Lower leg skin (tissue), 3 donors: ENCODE measurements at regions not wholly inside any gene's neighbourhood (a gene's known extent, or its start where the extent isn't known, plus 50 kb on each side); places are given as distances from the start of the nearest gene placed in this dataset.

Experiments used
- POLR2A ChIP-seq, 2 donors: fragments of 450-650 bp; IDR thresholded peaks; one replicate each; pipeline ENCODE4 v1.6.1; 2016 to 2017; ENCODE audit warnings: antibody characterized with exemption in 2 of 2, mild to moderate bottlenecking in 1 of 2, moderate library complexity in 1 of 2
- TF ChIP-seq, protein P1 (sequence below), 3 donors: fragments of 450-650 bp; IDR thresholded peaks; one replicate each; pipeline ENCODE4 v1.5.1; 2016; ENCODE audit warnings: antibody characterized with exemption in 3 of 3, mild to moderate bottlenecking in 3 of 3, moderate library complexity in 2 of 3

DNA sequence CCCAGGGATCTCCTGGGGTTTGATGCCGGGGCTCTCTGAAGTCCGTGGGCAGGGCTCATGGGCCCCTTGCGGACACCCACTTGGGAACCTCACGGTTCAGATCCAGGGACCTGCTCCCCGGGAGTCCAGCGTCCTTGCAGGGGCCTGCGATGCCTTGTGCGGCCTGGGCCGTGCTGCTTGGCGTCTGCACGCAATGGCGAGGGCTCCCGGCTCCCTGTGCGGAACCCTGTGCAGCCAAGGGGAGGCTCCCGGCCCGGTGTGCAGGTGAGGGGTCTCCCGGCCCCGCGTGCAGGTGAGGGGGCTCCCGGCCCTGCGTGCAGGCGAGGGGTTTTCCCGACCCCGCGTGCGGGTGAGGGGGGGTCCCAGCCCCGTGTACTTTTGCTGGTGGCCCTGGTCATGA, 146.7 kb downstream of the DNAJB6 start:
- TF ChIP-seq, protein P1, sequence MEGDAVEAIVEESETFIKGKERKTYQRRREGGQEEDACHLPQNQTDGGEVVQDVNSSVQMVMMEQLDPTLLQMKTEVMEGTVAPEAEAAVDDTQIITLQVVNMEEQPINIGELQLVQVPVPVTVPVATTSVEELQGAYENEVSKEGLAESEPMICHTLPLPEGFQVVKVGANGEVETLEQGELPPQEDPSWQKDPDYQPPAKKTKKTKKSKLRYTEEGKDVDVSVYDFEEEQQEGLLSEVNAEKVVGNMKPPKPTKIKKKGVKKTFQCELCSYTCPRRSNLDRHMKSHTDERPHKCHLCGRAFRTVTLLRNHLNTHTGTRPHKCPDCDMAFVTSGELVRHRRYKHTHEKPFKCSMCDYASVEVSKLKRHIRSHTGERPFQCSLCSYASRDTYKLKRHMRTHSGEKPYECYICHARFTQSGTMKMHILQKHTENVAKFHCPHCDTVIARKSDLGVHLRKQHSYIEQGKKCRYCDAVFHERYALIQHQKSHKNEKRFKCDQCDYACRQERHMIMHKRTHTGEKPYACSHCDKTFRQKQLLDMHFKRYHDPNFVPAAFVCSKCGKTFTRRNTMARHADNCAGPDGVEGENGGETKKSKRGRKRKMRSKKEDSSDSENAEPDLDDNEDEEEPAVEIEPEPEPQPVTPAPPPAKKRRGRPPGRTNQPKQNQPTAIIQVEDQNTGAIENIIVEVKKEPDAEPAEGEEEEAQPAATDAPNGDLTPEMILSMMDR (IDR thresholded peaks at IDR 0.05), result no peak
- TF ChIP-seq POLR2A (IDR thresholded peaks at IDR 0.05), result no peak
